ENCODE measurements at regions not wholly inside any gene's neighbourhood (a gene's known extent, or its start where the extent isn't known, plus 50 kb on each side); places are given as distances from the start of the nearest gene placed in this dataset.

DNA sequence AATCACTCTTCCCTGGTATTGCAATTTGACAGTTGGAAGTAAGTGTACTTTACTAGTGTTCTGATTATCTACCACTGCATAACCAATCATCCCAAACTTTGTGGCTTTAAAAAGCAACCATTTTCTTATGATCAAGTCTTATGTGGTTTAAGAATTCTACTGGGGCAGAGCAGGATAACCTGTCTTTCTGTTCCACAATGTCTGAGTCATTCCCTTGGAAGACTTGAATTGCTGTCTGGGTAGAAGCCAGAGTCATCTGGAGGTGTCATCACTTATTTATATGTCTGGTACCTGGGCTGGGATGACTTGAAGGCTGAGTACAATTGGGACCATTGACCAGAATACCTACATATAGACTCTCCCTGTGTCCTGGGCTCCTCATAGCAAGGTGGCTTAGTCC, 644.3 kb downstream of the HDGFL1 start:
- Mint-ChIP-seq H3K36me3 (ENCODE audit: low read depth) (no peaks in the 10 kb centered on the region), H3K27ac (no peak overlapping the region), H3K4me3 (no peak overlapping the region), H3K4me1 (ENCODE audit: low read depth) (no peaks in the 10 kb centered on the region), H3K9me3 (ENCODE audit: insufficient read depth) (peaks cover 7% of the 10 kb centered on the region), H3K27me3 (ENCODE audit: low read depth) (no peaks in the 10 kb centered on the region)
- no peak for DNase-seq
- CTCF ChIA-PET = no interaction called here
- no peak for ATAC-seq
- POLR2A ChIA-PET = no interaction called here

DNA sequence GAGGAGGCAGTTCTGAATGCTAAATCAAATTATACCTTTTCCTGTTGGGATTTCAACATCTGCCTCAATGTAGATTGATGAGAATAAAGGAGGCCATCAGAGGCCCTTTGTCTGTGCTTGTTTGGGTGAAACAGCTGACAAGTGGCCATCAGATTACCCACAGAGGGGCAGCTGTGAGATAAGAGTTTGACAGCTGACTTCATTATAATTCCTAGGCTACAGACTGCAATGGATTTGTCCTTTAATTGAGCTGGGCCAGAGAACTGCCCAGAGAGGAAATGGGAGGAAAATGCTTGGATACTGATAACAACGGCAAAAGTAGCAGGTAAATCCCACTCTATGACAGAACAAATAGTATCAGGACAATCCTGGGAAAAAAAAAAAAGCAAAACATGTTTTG, 649.4 kb downstream of the HDGFL1 start:
- no peak overlapping the region for H3K27ac Mint-ChIP-seq
- CTCF ChIA-PET = no interaction called here
- no peak for ATAC-seq

DNA sequence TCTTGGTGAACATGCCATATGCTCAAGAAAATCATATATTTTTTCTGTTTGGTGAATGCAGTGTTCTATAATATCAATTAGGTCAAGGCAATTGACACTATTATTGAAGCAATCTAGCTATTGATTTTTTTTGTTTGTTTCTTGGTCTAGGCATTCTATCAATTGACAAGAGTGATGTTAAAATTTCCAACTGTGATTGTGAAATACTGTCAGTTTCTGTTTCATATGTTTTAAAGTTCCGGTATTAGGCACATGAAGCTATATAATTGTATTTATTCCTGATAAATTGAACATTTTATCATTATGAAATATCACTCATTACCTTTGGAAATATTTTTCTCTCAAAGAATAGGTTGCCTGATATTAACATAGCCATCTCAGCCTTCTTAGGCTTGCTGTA, 653.4 kb downstream of the HDGFL1 start:
- POLR2A ChIA-PET = no interaction called here
- Mint-ChIP-seq H3K4me3 (no peak overlapping the region), H3K9me3 (ENCODE audit: insufficient read depth) (peaks cover 19% of the 10 kb centered on the region), H3K27ac (no peak overlapping the region), H3K27me3 (ENCODE audit: low read depth) (no peaks in the 10 kb centered on the region), H3K4me1 (ENCODE audit: low read depth) (no peaks in the 10 kb centered on the region), H3K36me3 (ENCODE audit: low read depth) (no peaks in the 10 kb centered on the region)
- CTCF ChIA-PET = no interaction called here
- DNase-seq (no peak), ATAC-seq (no peak)

More for the DNA sequence above, 649.4 kb downstream of the HDGFL1 start:
- Mint-ChIP-seq H3K4me3 (no peak overlapping the region), H3K9me3 (ENCODE audit: insufficient read depth) (peaks cover 11% of the 10 kb centered on the region), H3K27me3 (ENCODE audit: low read depth) (no peaks in the 10 kb centered on the region), H3K36me3 (ENCODE audit: low read depth) (no peaks in the 10 kb centered on the region), H3K4me1 (ENCODE audit: low read depth) (no peaks in the 10 kb centered on the region)
- POLR2A ChIA-PET = no interaction called here
- no peak for DNase-seq

DNA sequence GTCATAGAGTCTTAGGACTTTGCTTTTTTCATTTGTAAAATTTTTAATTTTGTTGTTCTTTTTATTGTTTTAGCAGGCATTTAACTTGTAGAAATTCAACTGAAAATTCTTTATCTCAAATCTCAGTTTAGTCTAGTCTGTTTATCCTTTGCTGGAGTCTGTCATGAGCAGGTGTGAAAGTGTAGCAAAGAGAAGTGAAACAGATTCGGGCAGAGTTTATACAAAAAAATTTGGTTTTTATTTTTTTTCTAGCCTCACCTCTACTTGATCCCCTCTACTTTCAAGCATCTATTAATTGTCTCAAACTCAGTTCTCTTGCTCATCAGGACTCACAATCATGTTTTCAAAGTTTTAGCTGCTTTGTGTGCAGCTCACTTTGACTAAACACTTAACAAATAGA, 655.2 kb downstream of the HDGFL1 start:
- Mint-ChIP-seq H3K9me3 (ENCODE audit: insufficient read depth) (peaks cover 32% of the 10 kb centered on the region), H3K27ac (no peak overlapping the region), H3K4me3 (no peak overlapping the region), H3K4me1 (ENCODE audit: low read depth) (no peaks in the 10 kb centered on the region), H3K27me3 (ENCODE audit: low read depth) (no peaks in the 10 kb centered on the region), H3K36me3 (ENCODE audit: low read depth) (no peaks in the 10 kb centered on the region)
- no peak for DNase-seq
- CTCF ChIA-PET = no interaction called here
- no peak for ATAC-seq
- POLR2A ChIA-PET = no interaction called here

DNA sequence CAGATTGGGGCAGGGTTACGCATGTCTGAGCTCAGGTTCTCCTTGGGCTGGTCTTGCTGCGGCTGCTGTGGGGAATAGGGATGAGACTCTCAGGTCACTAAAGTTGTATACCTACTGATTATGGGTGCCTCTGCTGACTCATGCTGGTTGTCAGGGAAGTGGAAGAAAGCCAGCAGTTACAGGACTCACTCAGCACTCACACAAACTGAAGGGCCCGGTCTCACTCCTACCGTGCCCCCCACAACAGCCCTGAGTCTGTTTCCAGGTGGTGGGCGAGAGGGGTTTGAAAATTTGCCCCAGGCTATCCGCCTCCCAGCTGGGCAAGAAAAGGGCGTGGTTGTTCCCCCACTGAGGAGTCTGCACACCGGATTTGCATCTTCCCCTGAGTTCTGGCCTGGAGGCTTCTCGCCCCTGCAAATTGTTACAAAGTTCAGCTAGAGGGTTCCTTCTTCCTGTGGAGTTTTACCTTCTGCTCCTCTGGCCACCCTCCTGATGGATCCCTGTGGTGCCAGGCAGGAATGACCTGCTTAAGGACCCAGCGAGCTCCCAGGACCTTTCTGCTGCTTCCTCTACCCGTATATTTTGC, 659.2 kb downstream of the HDGFL1 start:
- H3K4me3 Mint-ChIP-seq = no peak overlapping the region
- no peaks in the 10 kb centered on the region for H3K27me3 Mint-ChIP-seq (ENCODE audit: low read depth)
- H3K36me3 Mint-ChIP-seq (ENCODE audit: low read depth) = no peaks in the 10 kb centered on the region
- ChIA-PET POLR2A (no interaction called here), CTCF (no interaction called here)
- no peak for DNase-seq
- no peak for ATAC-seq
- no peaks in the 10 kb centered on the region for H3K4me1 Mint-ChIP-seq (ENCODE audit: low read depth)
- peaks cover 30% of the 10 kb centered on the region for H3K9me3 Mint-ChIP-seq (ENCODE audit: insufficient read depth)
- H3K27ac Mint-ChIP-seq = no peak overlapping the region

DNA sequence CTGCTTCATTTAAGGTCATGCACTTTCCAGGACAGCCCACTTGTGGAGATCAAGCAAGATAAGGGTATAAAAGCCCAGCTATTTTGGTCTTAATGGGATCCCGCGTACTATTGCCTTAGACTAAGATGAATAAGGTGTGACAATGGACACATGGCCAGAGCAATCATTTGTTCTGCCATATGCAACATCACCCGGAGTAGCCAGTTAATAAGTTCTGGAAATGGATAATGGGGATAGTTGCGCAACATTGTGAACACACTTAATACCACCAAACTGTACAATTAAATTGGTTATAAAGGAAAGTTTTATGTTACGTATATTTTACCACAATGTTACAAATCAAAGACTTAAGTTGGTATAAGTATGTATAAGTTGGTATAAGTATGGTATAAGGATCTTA, 674.5 kb downstream of the HDGFL1 start:
- Mint-ChIP-seq H3K9me3 (ENCODE audit: insufficient read depth) (peaks cover 9% of the 10 kb centered on the region), H3K4me3 (no peak overlapping the region), H3K27me3 (ENCODE audit: low read depth) (no peaks in the 10 kb centered on the region), H3K4me1 (ENCODE audit: low read depth) (no peaks in the 10 kb centered on the region), H3K36me3 (ENCODE audit: low read depth) (no peaks in the 10 kb centered on the region), H3K27ac (no peak overlapping the region)
- DNase-seq = no peak
- ChIA-PET POLR2A (no interaction called here), CTCF (no interaction called here)
- no peak for ATAC-seq

DNA sequence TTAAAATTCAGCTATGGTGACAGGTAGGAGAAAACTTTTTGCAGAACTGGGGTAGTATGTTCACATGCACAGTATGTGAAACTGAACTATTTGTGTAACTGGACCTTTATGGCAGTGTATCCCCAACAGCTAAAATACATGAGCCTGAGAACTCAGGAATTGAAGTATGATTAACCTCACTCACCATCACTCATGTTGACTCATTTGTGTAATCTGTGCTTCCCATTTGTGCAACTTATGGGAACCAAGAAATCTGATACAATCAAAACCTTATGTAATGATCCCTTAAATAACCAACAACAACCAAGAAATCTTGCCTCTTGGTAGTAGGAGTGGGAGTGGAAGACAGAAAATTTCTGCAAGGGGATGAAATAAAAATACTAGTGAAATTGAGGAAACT, 674.9 kb downstream of the HDGFL1 start:
- H3K36me3 Mint-ChIP-seq (ENCODE audit: low read depth) = no peaks in the 10 kb centered on the region
- no peaks in the 10 kb centered on the region for H3K27me3 Mint-ChIP-seq (ENCODE audit: low read depth)
- H3K9me3 Mint-ChIP-seq (ENCODE audit: insufficient read depth) = peaks cover 9% of the 10 kb centered on the region
- no peak overlapping the region for H3K27ac Mint-ChIP-seq
- no peaks in the 10 kb centered on the region for H3K4me1 Mint-ChIP-seq (ENCODE audit: low read depth)
- ChIA-PET POLR2A (no interaction called here), CTCF (no interaction called here)
- no peak overlapping the region for H3K4me3 Mint-ChIP-seq
- ATAC-seq = no peak
- DNase-seq = no peak

DNA sequence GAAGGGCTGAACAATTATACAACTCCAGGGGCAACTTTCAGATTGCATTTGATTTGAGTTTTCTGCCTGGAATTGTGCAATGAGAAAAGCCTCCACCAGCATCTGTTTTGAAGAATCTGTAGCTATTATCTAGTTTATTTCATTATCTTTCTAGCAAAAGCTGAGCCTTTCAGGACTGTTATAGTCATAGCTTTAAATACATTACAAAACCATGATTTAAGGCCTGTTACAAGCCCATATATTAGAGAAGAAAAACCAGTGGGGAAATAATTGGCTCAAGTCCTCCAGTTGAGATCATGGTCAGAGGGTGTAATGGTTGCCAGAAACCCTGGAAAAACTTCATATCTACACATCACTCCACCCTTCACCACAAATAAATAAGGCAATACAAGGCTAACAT, 676.2 kb downstream of the HDGFL1 start:
- Mint-ChIP-seq H3K27me3 (ENCODE audit: low read depth) (no peaks in the 10 kb centered on the region), H3K9me3 (ENCODE audit: insufficient read depth) (peaks cover 9% of the 10 kb centered on the region), H3K4me1 (ENCODE audit: low read depth) (no peaks in the 10 kb centered on the region), H3K36me3 (ENCODE audit: low read depth) (no peaks in the 10 kb centered on the region), H3K27ac (no peak overlapping the region), H3K4me3 (no peak overlapping the region)
- CTCF ChIA-PET = no interaction called here
- DNase-seq (no peak), ATAC-seq (no peak)
- POLR2A ChIA-PET = no interaction called here

DNA sequence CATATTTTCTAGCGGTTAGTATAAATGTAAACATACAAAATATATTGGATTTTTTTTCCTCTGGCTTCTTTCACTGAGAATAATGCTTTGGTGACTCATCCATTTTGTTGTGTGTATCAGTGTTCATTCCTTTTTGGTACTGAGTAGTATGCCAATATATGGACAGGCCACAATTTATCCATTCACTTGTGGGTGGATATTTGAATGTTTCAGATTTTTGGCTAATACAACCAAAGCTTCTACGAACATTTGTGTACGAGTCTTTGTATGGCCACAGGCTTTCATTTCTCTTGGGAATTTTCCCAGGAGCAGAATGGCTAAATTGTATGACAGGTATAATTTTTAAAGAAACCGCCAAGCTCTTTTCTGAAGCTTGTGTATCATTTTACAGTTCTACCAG, 677.5 kb downstream of the HDGFL1 start:
- ChIA-PET POLR2A (interaction anchor here (0.7 kb wide), 1 partner anchor 70 kb away, joined by 3 read pairs; no protein-coding TSS in a partner anchor), CTCF (no interaction called here)
- Mint-ChIP-seq H3K27me3 (ENCODE audit: low read depth) (no peaks in the 10 kb centered on the region), H3K27ac (no peak overlapping the region), H3K4me1 (ENCODE audit: low read depth) (no peaks in the 10 kb centered on the region), H3K9me3 (ENCODE audit: insufficient read depth) (peaks cover 4% of the 10 kb centered on the region), H3K36me3 (ENCODE audit: low read depth) (no peaks in the 10 kb centered on the region), H3K4me3 (no peak overlapping the region)
- DNase-seq (no peak), ATAC-seq (no peak)

DNA sequence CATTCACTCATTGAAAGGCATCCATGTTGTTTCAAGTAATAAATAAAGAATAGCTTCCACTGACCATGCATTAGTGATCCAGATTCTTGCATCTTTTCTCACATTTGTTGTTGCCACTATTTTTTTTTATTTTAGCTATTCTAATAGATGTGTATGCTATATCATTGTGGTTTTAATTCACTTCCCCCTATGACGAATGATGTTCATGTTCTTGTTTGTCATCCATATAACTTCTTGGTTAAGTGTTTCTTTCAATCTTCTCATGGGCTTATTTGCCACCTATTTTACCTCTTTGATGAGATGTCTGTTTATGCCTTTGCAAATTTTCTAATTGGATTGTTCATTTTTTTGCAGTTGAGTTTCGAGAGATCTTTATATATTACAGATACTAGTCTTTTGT, 681.2 kb downstream of the HDGFL1 start:
- H3K4me3 Mint-ChIP-seq = no peak overlapping the region
- no peak for DNase-seq
- H3K9me3 Mint-ChIP-seq (ENCODE audit: insufficient read depth) = no peaks in the 10 kb centered on the region
- ChIA-PET CTCF (no interaction called here), POLR2A (no interaction called here)
- no peaks in the 10 kb centered on the region for H3K36me3 Mint-ChIP-seq (ENCODE audit: low read depth)
- no peak overlapping the region for H3K27ac Mint-ChIP-seq
- no peak for ATAC-seq
- H3K4me1 Mint-ChIP-seq (ENCODE audit: low read depth) = no peaks in the 10 kb centered on the region
- H3K27me3 Mint-ChIP-seq (ENCODE audit: low read depth) = no peaks in the 10 kb centered on the region

DNA sequence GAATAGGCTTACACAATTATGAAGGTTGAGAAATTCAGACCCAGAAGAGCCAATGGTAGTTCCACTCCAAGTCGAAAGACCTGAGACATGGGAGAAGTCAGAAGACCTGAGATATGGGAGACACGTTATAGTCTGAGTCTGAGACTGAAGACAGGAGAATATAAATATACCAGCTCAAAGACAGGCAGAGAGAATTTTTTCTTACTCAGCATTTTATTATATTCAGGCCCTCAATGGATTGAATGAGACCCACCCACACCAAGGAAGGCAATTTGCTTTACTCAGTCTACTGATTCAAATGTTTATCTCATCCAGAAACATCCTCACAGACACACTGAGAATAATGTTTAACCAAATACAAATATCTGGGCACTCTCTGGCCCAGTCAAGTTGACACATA, 693.5 kb downstream of the HDGFL1 start:
- Mint-ChIP-seq H3K36me3 (ENCODE audit: low read depth) (no peaks in the 10 kb centered on the region), H3K27me3 (ENCODE audit: low read depth) (no peaks in the 10 kb centered on the region), H3K4me3 (no peak overlapping the region), H3K9me3 (ENCODE audit: insufficient read depth) (peaks cover 12% of the 10 kb centered on the region), H3K27ac (no peak overlapping the region), H3K4me1 (ENCODE audit: low read depth) (no peaks in the 10 kb centered on the region)
- POLR2A ChIA-PET = no interaction called here
- no peak for DNase-seq
- CTCF ChIA-PET = no interaction called here
- no peak for ATAC-seq

DNA sequence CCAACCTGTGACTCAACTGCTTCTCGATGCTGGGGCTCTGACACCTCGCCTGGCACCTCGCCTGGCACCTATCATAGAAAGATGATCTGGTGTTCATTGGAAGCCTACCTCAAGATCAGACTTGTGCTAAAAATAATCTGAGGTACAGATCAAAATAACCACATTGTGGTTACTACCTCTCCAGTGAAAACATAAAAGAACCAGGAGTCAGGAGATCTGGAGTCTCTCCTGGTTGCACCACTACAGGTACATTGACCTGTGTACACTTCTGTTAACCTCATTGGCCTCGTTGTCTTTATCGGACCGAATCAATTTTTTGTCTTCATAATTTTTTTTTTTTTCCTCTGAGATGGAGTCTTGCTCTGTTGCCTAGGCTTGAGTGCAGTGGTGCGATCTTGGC, 695.9 kb downstream of the HDGFL1 start:
- Mint-ChIP-seq H3K27ac (no peak overlapping the region), H3K9me3 (ENCODE audit: insufficient read depth) (peaks cover 12% of the 10 kb centered on the region), H3K27me3 (ENCODE audit: low read depth) (no peaks in the 10 kb centered on the region), H3K4me1 (ENCODE audit: low read depth) (no peaks in the 10 kb centered on the region), H3K36me3 (ENCODE audit: low read depth) (no peaks in the 10 kb centered on the region), H3K4me3 (no peak overlapping the region)
- ChIA-PET POLR2A (no interaction called here), CTCF (no interaction called here)
- DNase-seq (no peak), ATAC-seq (no peak)

DNA sequence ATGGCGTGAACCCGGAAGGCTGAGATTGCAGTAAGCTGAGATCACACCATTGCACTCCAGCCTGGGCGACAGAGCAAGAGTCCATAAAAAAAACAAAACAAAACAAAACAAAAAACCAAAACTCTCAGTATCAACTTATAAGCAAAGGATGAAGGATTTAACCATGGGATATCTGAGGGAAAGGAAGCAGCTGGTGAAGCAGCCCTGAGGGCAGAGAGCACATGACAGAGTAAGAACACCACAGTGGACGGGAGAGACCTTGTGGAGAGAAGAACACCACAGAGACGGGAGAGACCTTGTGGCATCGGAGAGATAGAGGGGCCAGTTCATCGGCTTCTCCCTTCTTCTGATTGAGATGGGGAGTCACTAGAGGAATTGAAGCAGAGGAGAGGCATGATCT, 697.2 kb downstream of the HDGFL1 start:
- H3K27me3 Mint-ChIP-seq (ENCODE audit: low read depth) = no peaks in the 10 kb centered on the region
- ATAC-seq (no peak), DNase-seq (no peak)
- no peak overlapping the region for H3K4me3 Mint-ChIP-seq
- H3K27ac Mint-ChIP-seq = no peak overlapping the region
- ChIA-PET POLR2A (no interaction called here), CTCF (no interaction called here)
- H3K36me3 Mint-ChIP-seq (ENCODE audit: low read depth) = no peaks in the 10 kb centered on the region
- no peaks in the 10 kb centered on the region for H3K4me1 Mint-ChIP-seq (ENCODE audit: low read depth)
- H3K9me3 Mint-ChIP-seq (ENCODE audit: insufficient read depth) = peaks cover 3% of the 10 kb centered on the region

Measured in activated CD8-positive, alpha-beta T cell treated with anti-CD3 and anti-CD28 coated beads, Interleukin-2, amount 10 ng/mL, durations not matched to agents 7 days and 5 days (primary cell).